ENCODE measurements at regions not wholly inside any gene's neighbourhood (a gene's known extent, or its start where the extent isn't known, plus 50 kb on each side); places are given as distances from the start of the nearest gene placed in this dataset.

GRCh38 chr4:185966997-185967775 lies 101.8 kb upstream of the TLR3 start:
- H3K27ac ChIP-seq: no peak overlapping the region
- H3K27me3 ChIP-seq: no peaks in the 10 kb centered on the region
- no peaks in the 10 kb centered on the region for H3K9me3 ChIP-seq
- no peaks in the 10 kb centered on the region for H3K36me3 ChIP-seq
- in situ Hi-C loops (cut with MboI; ENCODE audit: low pct_ligation_motif_present in 1 of 4, low pct_unique_long_range_greater_than_20kb in 1 of 4, low sequenced_read_pairs in 3 of 4): no loop called here
- H3K4me1 ChIP-seq: no peaks in the 10 kb centered on the region
- no peak for DNase-seq
- no peak for TF ChIP-seq EP300 (IDR thresholded peaks at IDR 0.05; ENCODE audit: low read depth)
- intact Hi-C loops (cut with DNase I; ENCODE audit: low total_unique reads): no loop called here
- WGBS, 2 donors (ENCODE audit: low coverage in 1 of 2): 76 to 81% methylated on average over 4 of the region's 4 CpGs
- H3K4me3 ChIP-seq: no peak overlapping the region

GRCh38 chr4:185969657-185970056 lies 99.3 kb upstream of the TLR3 start:
- Histone ChIP-seq H3K4me1 (no peaks in the 10 kb centered on the region), H3K27ac (no peak overlapping the region), H3K4me3 (no peak overlapping the region), H3K36me3 (no peaks in the 10 kb centered on the region), H3K9me3 (no peaks in the 10 kb centered on the region), H3K27me3 (no peaks in the 10 kb centered on the region)
- in situ Hi-C loops (cut with MboI; ENCODE audit: low pct_ligation_motif_present in 1 of 4, low pct_unique_long_range_greater_than_20kb in 1 of 4, low sequenced_read_pairs in 3 of 4): no loop called here
- DNase-seq: no peak
- 100% methylated on average over 1 of the region's 1 CpG; no CpG with 5 or more reads in 1 of the 2 donors for WGBS, 2 donors (ENCODE audit: low coverage in 1 of 2)
- TF ChIP-seq CTCF (IDR thresholded peaks at IDR 0.05) (no peak), POLR2A (IDR thresholded peaks at IDR 0.05) (no peak), POLR2AphosphoS5 (IDR thresholded peaks at IDR 0.05) (no peak), EP300 (IDR thresholded peaks at IDR 0.05; ENCODE audit: low read depth) (no peak)
- intact Hi-C loops (cut with DNase I; ENCODE audit: low total_unique reads): no loop called here

- no peak for DNase-seq
- no peaks in the 10 kb centered on the region for H3K36me3 ChIP-seq
- H3K9me3 ChIP-seq: peaks cover 0 to 8% of the 10 kb centered on the region in 2 donors
- no peaks in the 10 kb centered on the region for H3K27me3 ChIP-seq
- H3K4me3 ChIP-seq: no peak overlapping the region
- no peaks in the 10 kb centered on the region for H3K4me1 ChIP-seq
- no peak overlapping the region for H3K27ac ChIP-seq
- in situ Hi-C loops (cut with MboI; ENCODE audit: low pct_ligation_motif_present in 1 of 4, low pct_unique_long_range_greater_than_20kb in 1 of 4, low sequenced_read_pairs in 3 of 4): no loop called here
- TF ChIP-seq CTCF (IDR thresholded peaks at IDR 0.05) (no peak), POLR2AphosphoS5 (IDR thresholded peaks at IDR 0.05) (no peak), EP300 (IDR thresholded peaks at IDR 0.05; ENCODE audit: low read depth) (no peak), POLR2A (IDR thresholded peaks at IDR 0.05) (no peak)
- intact Hi-C loops (cut with DNase I; ENCODE audit: low total_unique reads): no loop called here
- WGBS, 2 donors (ENCODE audit: low coverage in 1 of 2): 90% methylated on average over 5 to 6 of the region's 6 CpGs
These were observed 80.9 kb upstream of the TLR3 start for GRCh38 chr4:185987961-185988627.

GRCh38 chr4:185991770-185992169 lies 77.2 kb upstream of the TLR3 start:
- Histone ChIP-seq H3K36me3 (no peaks in the 10 kb centered on the region), H3K9me3 (no peaks in the 10 kb centered on the region), H3K27ac (no peak overlapping the region), H3K27me3 (no peaks in the 10 kb centered on the region), H3K4me1 (no peaks in the 10 kb centered on the region), H3K4me3 (no peak overlapping the region)
- TF ChIP-seq POLR2A (IDR thresholded peaks at IDR 0.05) (no peak), CTCF (IDR thresholded peaks at IDR 0.05) (no peak), POLR2AphosphoS5 (IDR thresholded peaks at IDR 0.05) (no peak), EP300 (IDR thresholded peaks at IDR 0.05; ENCODE audit: low read depth) (no peak)
- in situ Hi-C loops (cut with MboI; ENCODE audit: low pct_ligation_motif_present in 1 of 4, low pct_unique_long_range_greater_than_20kb in 1 of 4, low sequenced_read_pairs in 3 of 4): no loop called here
- intact Hi-C loops (cut with DNase I; ENCODE audit: low total_unique reads): no loop called here
- WGBS, 2 donors (ENCODE audit: low coverage in 1 of 2): 65 to 68% methylated on average over 3 of the region's 3 CpGs
- DNase-seq: no peak
